Neural crest cell (in vitro differentiated cells): ENCODE measurements at regions not wholly inside any gene's neighbourhood (a gene's known extent, or its start where the extent isn't known, plus 50 kb on each side); places are given as distances from the start of the nearest gene placed in this dataset.

Source experiments
- DNase-seq: peaks from one replicate; pipeline ENCODE4 v3.0.0; 2021; ENCODE audit warnings: low read depth, mixed read lengths, low spot score
- H3K27ac Mint-ChIP-seq: one replicate; pipeline ENCODE4 v1.8.0; 2021; ENCODE audit warnings: mild to moderate bottlenecking, mixed read lengths; ENCODE audit not compliant: unreplicated experiment
- H3K27me3 Mint-ChIP-seq: 2 replicates; pipeline ENCODE4 v1.8.0; 2021; ENCODE audit warnings: low read depth, mild to moderate bottlenecking, mixed read lengths
- H3K36me3 Mint-ChIP-seq: 2 replicates; pipeline ENCODE4 v1.8.0; 2021; ENCODE audit warnings: low read depth, mild to moderate bottlenecking, mixed read lengths
- H3K4me1 Mint-ChIP-seq: 2 replicates; pipeline ENCODE4 v1.8.0; 2021; ENCODE audit warnings: mixed read lengths
- H3K4me3 Mint-ChIP-seq: one replicate; pipeline ENCODE4 v1.8.0; 2021; ENCODE audit warnings: mild to moderate bottlenecking, mixed read lengths
- H3K9me3 Mint-ChIP-seq: 2 replicates; pipeline ENCODE4 v1.8.0; 2021; ENCODE audit warnings: mixed read lengths
- TF ChIP-seq, protein P1 (sequence below): fragments of 200-600 bp; sonication (generic); conservative IDR thresholded peaks from 2 replicates; pipeline ENCODE4 v1.5.0; 2021; ENCODE audit warnings: antibody characterized with exemption, mild to moderate bottlenecking

GRCh38 chr12:76611533-76611932 lies 52.0 kb upstream of the OSBPL8 start:
- no peaks in the 10 kb centered on the region for H3K27me3 Mint-ChIP-seq
- H3K4me3 Mint-ChIP-seq, result no peak overlapping the region
- H3K9me3 Mint-ChIP-seq, result peaks cover 2% of the 10 kb centered on the region
- no peaks in the 10 kb centered on the region for H3K36me3 Mint-ChIP-seq
- peaks cover 12% of the 10 kb centered on the region for H3K4me1 Mint-ChIP-seq
- no peak overlapping the region for H3K27ac Mint-ChIP-seq
- TF ChIP-seq, protein P1, sequence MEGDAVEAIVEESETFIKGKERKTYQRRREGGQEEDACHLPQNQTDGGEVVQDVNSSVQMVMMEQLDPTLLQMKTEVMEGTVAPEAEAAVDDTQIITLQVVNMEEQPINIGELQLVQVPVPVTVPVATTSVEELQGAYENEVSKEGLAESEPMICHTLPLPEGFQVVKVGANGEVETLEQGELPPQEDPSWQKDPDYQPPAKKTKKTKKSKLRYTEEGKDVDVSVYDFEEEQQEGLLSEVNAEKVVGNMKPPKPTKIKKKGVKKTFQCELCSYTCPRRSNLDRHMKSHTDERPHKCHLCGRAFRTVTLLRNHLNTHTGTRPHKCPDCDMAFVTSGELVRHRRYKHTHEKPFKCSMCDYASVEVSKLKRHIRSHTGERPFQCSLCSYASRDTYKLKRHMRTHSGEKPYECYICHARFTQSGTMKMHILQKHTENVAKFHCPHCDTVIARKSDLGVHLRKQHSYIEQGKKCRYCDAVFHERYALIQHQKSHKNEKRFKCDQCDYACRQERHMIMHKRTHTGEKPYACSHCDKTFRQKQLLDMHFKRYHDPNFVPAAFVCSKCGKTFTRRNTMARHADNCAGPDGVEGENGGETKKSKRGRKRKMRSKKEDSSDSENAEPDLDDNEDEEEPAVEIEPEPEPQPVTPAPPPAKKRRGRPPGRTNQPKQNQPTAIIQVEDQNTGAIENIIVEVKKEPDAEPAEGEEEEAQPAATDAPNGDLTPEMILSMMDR, result no peak
- DNase-seq, result no peak

DNA sequence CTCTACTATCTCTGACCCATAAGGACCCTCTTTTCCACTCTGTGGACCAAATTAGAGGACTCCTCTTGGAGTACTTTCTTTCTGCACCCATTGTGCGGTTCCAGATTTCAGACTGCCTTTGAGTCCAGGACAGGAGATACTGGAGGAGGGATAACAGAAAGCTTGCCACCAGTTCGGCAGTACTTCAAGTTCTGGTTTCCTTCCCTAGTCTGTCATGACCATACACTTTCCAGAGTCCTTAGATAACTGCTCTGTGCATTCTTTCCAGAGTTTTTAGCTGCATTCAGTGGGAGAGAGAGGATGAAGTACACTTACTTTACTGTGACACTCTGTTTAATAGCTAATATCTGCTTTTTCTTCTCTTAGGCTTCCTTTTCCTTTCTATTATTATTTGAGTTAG lies 54.8 kb upstream of the OSBPL8 start:
- Mint-ChIP-seq H3K27me3 (no peaks in the 10 kb centered on the region), H3K4me1 (peaks cover 17% of the 10 kb centered on the region), H3K27ac (no peak overlapping the region), H3K9me3 (peaks cover 2% of the 10 kb centered on the region), H3K4me3 (no peak overlapping the region), H3K36me3 (no peaks in the 10 kb centered on the region)
- DNase-seq, result no peak
- TF ChIP-seq, protein P1, result no peak

DNA sequence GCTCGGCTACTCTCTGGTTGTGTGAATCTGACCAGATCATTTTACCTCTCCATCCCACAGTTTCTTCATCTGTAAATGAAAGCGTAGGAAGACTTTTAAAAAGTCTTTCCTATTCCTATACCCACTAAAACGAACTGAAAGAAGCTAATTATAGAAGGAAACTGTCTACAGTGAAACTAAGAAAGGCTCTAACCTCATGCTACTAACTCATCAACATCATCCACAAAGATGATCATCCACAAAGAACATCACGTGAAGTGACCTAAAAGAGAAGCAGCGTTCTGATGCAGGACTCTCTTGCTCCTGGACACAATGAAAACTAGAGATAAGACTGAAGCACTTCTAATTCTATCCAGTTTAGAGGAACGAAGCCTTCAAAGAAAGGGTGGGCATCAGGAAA lies 58.5 kb upstream of the OSBPL8 start:
- H3K4me3 Mint-ChIP-seq, result no peak overlapping the region
- no peaks in the 10 kb centered on the region for H3K36me3 Mint-ChIP-seq
- peaks cover 4% of the 10 kb centered on the region for H3K4me1 Mint-ChIP-seq
- TF ChIP-seq, protein P1, result no peak
- no peak overlapping the region for H3K27ac Mint-ChIP-seq
- peaks cover 2% of the 10 kb centered on the region for H3K9me3 Mint-ChIP-seq
- no peaks in the 10 kb centered on the region for H3K27me3 Mint-ChIP-seq
- DNase-seq, result no peak

DNA sequence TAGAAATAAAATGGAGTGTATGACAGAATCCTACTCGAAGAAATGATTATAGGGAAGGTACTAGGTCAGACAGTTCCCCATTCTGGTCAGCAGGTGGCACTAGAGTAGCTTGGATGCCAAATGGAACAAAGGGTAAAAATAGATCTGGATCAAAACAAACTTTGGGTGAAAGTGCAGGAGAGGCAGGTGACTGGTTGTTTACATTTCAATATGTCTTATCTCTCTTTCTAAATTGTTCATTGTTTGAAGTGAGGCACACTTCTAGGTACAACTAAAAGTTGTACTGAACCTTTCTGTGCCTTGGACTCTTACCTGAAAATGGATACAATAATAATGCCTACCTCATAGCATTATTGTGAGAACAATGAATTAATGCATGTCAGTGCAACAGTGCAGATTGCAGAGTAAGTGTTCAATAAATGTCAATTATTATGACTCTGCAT lies 62.0 kb upstream of the OSBPL8 start:
- H3K4me3 Mint-ChIP-seq, result no peak overlapping the region
- DNase-seq, result peak; percentile 50
- H3K4me1 Mint-ChIP-seq, result peaks cover 4% of the 10 kb centered on the region
- no peaks in the 10 kb centered on the region for H3K36me3 Mint-ChIP-seq
- H3K27ac Mint-ChIP-seq, result no peak overlapping the region
- TF ChIP-seq, protein P1, result peak; percentile 98
- H3K27me3 Mint-ChIP-seq, result no peaks in the 10 kb centered on the region
- no peaks in the 10 kb centered on the region for H3K9me3 Mint-ChIP-seq

GRCh38 chr12:76622351-76622750 lies 62.8 kb upstream of the OSBPL8 start:
- no peak overlapping the region for H3K27ac Mint-ChIP-seq
- H3K27me3 Mint-ChIP-seq, result no peaks in the 10 kb centered on the region

More at GRCh38 chr12:76622351-76622750, 62.8 kb upstream of the OSBPL8 start:
- DNase-seq, result no peak
- no peaks in the 10 kb centered on the region for H3K36me3 Mint-ChIP-seq
- H3K4me1 Mint-ChIP-seq, result peaks cover 4% of the 10 kb centered on the region
- TF ChIP-seq, protein P1, result no peak
- no peak overlapping the region for H3K4me3 Mint-ChIP-seq
- H3K9me3 Mint-ChIP-seq, result no peaks in the 10 kb centered on the region
